K562 (cell line): ENCODE measurements at regions not wholly inside any gene's neighbourhood (a gene's known extent, or its start where the extent isn't known, plus 50 kb on each side); places are given as distances from the start of the nearest gene placed in this dataset.

Source experiments
- EP300 ChIP-seq: IDR thresholded peaks from 2 replicates; pipeline ENCODE4 v1.6.1; 2012; ENCODE audit warnings: low read length, improper control_type of control experiment
- HLTF ChIP-seq: fragments of 450-650 bp; IDR thresholded peaks from 2 replicates; pipeline ENCODE4 v1.6.1; 2016
- HNRNPH1 ChIP-seq: fragments of 200-400 bp; formaldehyde crosslinking; optimal IDR thresholded peaks from 2 replicates; pipeline ENCODE3; 2017; ENCODE audit warnings: low read depth, mild to moderate bottlenecking, low read length, moderate library complexity
- HOMEZ ChIP-seq: fragments of 250-450 bp; sonication (Bioruptor Pico); IDR thresholded peaks from 2 replicates; pipeline ENCODE4 v1.4.0; 2020; ENCODE audit warnings: mild to moderate bottlenecking, moderate library complexity
- ILK ChIP-seq: fragments of 450-650 bp; IDR thresholded peaks from 2 replicates; pipeline ENCODE4 v1.6.1; 2016; ENCODE audit warnings: missing genetic modification characterization, low read depth, mild to moderate bottlenecking, missing compliant biosample characterization, moderate library complexity, borderline replicate concordance
- KDM2B ChIP-seq: fragments of 250-450 bp; sonication (Bioruptor Pico); IDR thresholded peaks from 2 replicates; pipeline ENCODE4 v1.8.0; 2021; ENCODE audit warnings: mild to moderate bottlenecking, moderate library complexity
- POLR2AphosphoS2 ChIP-seq: IDR thresholded peaks from 2 replicates; pipeline ENCODE4 v1.6.1; 2012; ENCODE audit warnings: low read length, improper control_type of control experiment
- SAFB ChIP-seq: fragments of 200-400 bp; formaldehyde crosslinking; IDR thresholded peaks from 2 replicates; pipeline ENCODE4 v1.6.1; 2017; ENCODE audit warnings: low read depth, low read length, borderline replicate concordance
- SIN3A ChIP-seq, 2 experiments: fragments of 150-350 bp in 1 of 2; IDR thresholded peaks; 2 replicates each; pipeline ENCODE4 v1.6.1; 2011 to 2016; ENCODE audit warnings: borderline replicate concordance in 2 of 2, low read depth in 2 of 2, low read length in 2 of 2, mild to moderate bottlenecking in 2 of 2, moderate library complexity in 2 of 2; ENCODE audit not compliant: control insufficient read depth in 1 of 2
- TAL1 ChIP-seq: fragments of 450-650 bp; IDR thresholded peaks from 2 replicates; pipeline ENCODE4 v1.6.1; 2016; ENCODE audit warnings: mild to moderate bottlenecking
- TBP ChIP-seq: optimal IDR thresholded peaks from 2 replicates; pipeline ENCODE3; 2011; ENCODE audit warnings: low read depth, low read length, improper control_type of control experiment
- USF1 ChIP-seq: sonication (generic); formaldehyde crosslinking; IDR thresholded peaks from 2 replicates; pipeline ENCODE4 v1.9.0; 2022; ENCODE audit warnings: mild to moderate bottlenecking, missing genetic modification reagents
- ZBTB17 ChIP-seq: fragments of 450-650 bp; formaldehyde crosslinking; IDR thresholded peaks from 2 replicates; pipeline ENCODE4 v1.4.0; 2020; ENCODE audit warnings: mild to moderate bottlenecking
- TF ChIP-seq, protein P1 (sequence below): sonication (generic); formaldehyde crosslinking; IDR thresholded peaks from 2 replicates; pipeline ENCODE4 v1.8.1; 2023; ENCODE audit warnings: mild to moderate bottlenecking, missing genetic modification reagents

DNA sequence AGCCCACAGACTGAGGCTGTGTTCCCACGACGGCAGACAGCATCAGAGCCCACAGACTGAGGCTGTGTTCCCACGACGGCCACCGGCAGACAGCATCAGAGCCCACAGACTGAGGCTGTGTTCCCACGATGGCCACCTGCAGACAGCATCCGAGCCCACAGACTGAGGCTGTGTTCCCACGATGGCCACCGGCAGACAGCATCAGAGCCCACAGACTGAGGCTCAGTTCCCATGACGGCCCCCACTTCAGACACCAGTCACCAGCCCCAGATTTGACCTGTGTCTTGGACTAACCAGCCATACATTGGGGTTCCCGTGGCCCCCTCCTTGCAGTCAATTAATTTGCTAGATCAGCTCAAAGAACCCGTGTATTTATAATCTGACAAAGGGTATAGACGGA is 57.8 kb upstream of the SNTG2 start (continued):
- no peak for TF ChIP-seq USF1 (CRISPR knock-in tag)
- TF ChIP-seq ILK (tag), result no peak
- TF ChIP-seq HNRNPH1, result no peak
- no peak for TF ChIP-seq HOMEZ (CRISPR knock-in tag)
- TF ChIP-seq KDM2B, result no peak
- TF ChIP-seq TAL1, result no peak
- no peak for TF ChIP-seq EP300
- TF ChIP-seq ZBTB17, result no peak
- no peak for TF ChIP-seq POLR2AphosphoS2
- TF ChIP-seq, protein P1, sequence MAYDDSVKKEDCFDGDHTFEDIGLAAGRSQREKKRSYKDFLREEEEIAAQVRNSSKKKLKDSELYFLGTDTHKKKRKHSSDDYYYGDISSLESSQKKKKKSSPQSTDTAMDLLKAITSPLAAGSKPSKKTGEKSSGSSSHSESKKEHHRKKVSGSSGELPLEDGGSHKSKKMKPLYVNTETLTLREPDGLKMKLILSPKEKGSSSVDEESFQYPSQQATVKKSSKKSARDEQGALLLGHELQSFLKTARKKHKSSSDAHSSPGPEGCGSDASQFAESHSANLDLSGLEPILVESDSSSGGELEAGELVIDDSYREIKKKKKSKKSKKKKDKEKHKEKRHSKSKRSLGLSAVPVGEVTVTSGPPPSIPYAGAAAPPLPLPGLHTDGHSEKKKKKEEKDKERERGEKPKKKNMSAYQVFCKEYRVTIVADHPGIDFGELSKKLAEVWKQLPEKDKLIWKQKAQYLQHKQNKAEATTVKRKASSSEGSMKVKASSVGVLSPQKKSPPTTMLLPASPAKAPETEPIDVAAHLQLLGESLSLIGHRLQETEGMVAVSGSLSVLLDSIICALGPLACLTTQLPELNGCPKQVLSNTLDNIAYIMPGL (CRISPR knock-in tag), result no peak
- no peak for TF ChIP-seq HLTF
- no peak for TF ChIP-seq TBP
- no peak for TF ChIP-seq SIN3A (IDR thresholded peaks at IDR 0.05; ENCODE audit: borderline replicate concordance in 2 of 2, control insufficient read depth in 1 of 2, low read depth in 2 of 2, low read length in 2 of 2)
- TF ChIP-seq SAFB, result no peak
- TF ChIP-seq, all 486 proteins: peak for 0
